ENCODE measurements at regions not wholly inside any gene's neighbourhood (a gene's known extent, or its start where the extent isn't known, plus 50 kb on each side); places are given as distances from the start of the nearest gene placed in this dataset.

GRCh38 chr6:132907231-132907630 lies 92.9 kb downstream of the RPS12 start:
- TF ChIP-seq, protein P1, sequence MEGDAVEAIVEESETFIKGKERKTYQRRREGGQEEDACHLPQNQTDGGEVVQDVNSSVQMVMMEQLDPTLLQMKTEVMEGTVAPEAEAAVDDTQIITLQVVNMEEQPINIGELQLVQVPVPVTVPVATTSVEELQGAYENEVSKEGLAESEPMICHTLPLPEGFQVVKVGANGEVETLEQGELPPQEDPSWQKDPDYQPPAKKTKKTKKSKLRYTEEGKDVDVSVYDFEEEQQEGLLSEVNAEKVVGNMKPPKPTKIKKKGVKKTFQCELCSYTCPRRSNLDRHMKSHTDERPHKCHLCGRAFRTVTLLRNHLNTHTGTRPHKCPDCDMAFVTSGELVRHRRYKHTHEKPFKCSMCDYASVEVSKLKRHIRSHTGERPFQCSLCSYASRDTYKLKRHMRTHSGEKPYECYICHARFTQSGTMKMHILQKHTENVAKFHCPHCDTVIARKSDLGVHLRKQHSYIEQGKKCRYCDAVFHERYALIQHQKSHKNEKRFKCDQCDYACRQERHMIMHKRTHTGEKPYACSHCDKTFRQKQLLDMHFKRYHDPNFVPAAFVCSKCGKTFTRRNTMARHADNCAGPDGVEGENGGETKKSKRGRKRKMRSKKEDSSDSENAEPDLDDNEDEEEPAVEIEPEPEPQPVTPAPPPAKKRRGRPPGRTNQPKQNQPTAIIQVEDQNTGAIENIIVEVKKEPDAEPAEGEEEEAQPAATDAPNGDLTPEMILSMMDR (IDR thresholded peaks at IDR 0.05; ENCODE audit: unreplicated experiment): no peak
- H3K9me3 Mint-ChIP-seq (ENCODE audit: low read depth): peaks cover 3% of the 10 kb centered on the region
- no peaks in the 10 kb centered on the region for H3K36me3 Mint-ChIP-seq (ENCODE audit: insufficient read depth)
- no peak overlapping the region for H3K27ac Mint-ChIP-seq
- peaks cover 5% of the 10 kb centered on the region for H3K4me1 Mint-ChIP-seq (ENCODE audit: low read depth)
- H3K27me3 Mint-ChIP-seq: no peaks in the 10 kb centered on the region
- no peak for DNase-seq (ENCODE audit: low spot score, unreplicated experiment)
- H3K4me3 Mint-ChIP-seq (ENCODE audit: low read depth): no peak overlapping the region

DNA sequence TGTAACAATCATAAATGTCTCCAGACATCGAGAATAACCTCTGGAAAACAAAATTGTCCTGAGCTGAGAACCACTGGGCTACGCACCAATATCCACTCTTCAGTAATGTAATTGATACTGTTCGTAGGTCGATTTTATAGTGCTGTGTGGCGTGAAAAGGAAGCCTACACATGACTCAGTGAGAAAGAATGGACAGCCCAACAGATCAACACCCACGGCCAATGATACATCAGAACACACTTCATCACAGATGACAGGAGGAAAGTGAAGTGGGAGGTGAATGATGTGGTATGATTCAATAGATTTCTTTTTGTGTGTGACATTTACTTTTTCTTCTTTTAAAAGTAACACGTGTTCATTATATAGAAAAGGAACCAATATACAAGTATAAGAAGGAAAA lies 93.5 kb downstream of the RPS12 start:
- Mint-ChIP-seq H3K9me3 (ENCODE audit: low read depth) (peaks cover 3% of the 10 kb centered on the region), H3K4me3 (ENCODE audit: low read depth) (no peak overlapping the region), H3K27ac (no peak overlapping the region), H3K4me1 (ENCODE audit: low read depth) (peaks cover 5% of the 10 kb centered on the region), H3K27me3 (no peaks in the 10 kb centered on the region), H3K36me3 (ENCODE audit: insufficient read depth) (no peaks in the 10 kb centered on the region)
- TF ChIP-seq, protein P1 (IDR thresholded peaks at IDR 0.05; ENCODE audit: unreplicated experiment): no peak
- no peak for DNase-seq (ENCODE audit: low spot score, unreplicated experiment)

DNA sequence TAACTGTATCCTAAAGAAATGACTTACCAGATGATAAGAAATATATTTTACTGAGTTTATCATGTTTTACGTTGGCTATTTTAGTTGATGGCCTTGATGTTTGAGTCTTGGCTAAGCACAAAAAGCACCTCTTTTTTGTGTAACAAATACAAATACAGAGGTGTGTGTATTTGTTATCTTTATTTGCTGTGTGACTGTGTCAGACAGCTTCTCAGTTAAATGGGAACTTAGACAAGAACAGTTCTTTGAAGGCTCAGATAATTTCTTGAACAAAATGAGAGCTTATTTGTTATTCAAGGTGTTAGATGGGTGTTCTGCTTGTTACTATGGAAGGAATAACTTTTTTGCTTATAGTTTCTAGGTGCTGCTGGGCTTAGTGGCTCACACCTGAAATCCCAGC lies 95.4 kb downstream of the RPS12 start:
- no peak overlapping the region for H3K4me3 Mint-ChIP-seq (ENCODE audit: low read depth)
- H3K9me3 Mint-ChIP-seq (ENCODE audit: low read depth): peaks cover 3% of the 10 kb centered on the region
- H3K4me1 Mint-ChIP-seq (ENCODE audit: low read depth): peaks cover 5% of the 10 kb centered on the region
- no peak overlapping the region for H3K27ac Mint-ChIP-seq
- TF ChIP-seq, protein P1 (IDR thresholded peaks at IDR 0.05; ENCODE audit: unreplicated experiment): no peak
- DNase-seq (ENCODE audit: low spot score, unreplicated experiment): no peak
- H3K27me3 Mint-ChIP-seq: no peaks in the 10 kb centered on the region
- no peaks in the 10 kb centered on the region for H3K36me3 Mint-ChIP-seq (ENCODE audit: insufficient read depth)

DNA sequence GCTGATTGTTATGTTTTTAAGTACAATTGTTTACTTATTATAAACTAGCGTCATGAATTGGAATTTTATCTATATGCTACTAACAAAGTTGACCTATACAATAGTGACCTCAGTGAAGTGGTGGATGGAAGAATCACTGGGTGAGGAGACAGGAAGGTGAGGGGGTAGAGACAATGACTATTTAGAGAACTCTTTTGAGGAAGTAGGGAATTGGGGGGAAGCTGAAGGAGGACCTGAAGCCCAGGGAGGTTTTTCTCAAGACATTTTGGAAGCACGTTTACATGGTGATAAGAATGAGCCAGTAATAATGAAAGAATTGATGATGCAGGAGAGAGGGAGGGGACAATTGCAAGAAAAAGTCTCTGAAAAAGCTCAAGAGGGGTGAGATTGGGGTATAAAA lies 96.4 kb downstream of the RPS12 start:
- Mint-ChIP-seq H3K36me3 (ENCODE audit: insufficient read depth) (no peaks in the 10 kb centered on the region), H3K4me3 (ENCODE audit: low read depth) (no peak overlapping the region), H3K27me3 (no peaks in the 10 kb centered on the region), H3K9me3 (ENCODE audit: low read depth) (no peaks in the 10 kb centered on the region), H3K4me1 (ENCODE audit: low read depth) (peaks cover 5% of the 10 kb centered on the region), H3K27ac (no peak overlapping the region)
- no peak for DNase-seq (ENCODE audit: low spot score, unreplicated experiment)
- TF ChIP-seq, protein P1 (IDR thresholded peaks at IDR 0.05; ENCODE audit: unreplicated experiment): no peak

DNA sequence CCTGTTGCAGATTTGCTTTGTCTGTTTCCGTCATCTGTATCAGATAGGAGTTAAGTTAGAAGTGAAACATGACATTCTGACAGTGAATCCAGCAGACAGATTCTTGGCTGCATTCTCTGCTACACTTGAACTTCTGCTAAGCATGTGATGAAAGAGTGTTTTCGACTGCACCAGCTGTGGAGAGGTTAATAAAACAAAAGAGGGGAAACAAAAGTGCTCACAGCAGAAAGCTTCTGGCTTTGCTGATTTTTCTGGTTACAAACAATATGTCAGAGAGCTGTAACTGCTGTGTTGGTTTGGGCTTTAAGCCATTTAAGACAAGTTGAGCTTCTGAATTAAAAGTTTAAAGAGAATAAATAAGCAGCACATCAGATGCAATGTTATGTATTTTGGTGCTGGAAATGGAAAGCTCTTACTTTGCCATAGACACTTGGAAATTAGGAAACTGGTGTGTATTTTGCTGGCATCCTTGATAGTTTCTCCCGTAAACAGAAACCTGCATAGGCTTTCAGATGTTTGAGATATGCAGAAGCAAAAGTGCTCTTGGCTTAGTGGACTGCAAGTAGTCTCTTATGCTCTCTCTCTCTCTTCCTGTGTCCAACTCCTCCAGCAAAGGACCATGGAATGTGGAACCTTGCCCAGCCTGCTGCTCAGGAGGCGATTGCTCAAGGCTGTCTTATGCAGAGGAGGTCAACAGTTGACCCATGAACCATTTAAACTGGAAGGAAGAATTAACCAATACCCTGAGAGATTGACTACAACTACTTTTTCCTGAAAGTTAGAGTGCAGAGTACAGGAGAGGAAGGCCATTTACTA lies 104.9 kb downstream of the RPS12 start:
- no peak overlapping the region for H3K27ac Mint-ChIP-seq
- no peaks in the 10 kb centered on the region for H3K36me3 Mint-ChIP-seq (ENCODE audit: insufficient read depth)
- no peak overlapping the region for H3K4me3 Mint-ChIP-seq (ENCODE audit: low read depth)
- no peaks in the 10 kb centered on the region for H3K27me3 Mint-ChIP-seq
- H3K9me3 Mint-ChIP-seq (ENCODE audit: low read depth): no peaks in the 10 kb centered on the region
- TF ChIP-seq, protein P1 (IDR thresholded peaks at IDR 0.05; ENCODE audit: unreplicated experiment): no peak
- DNase-seq (ENCODE audit: low spot score, unreplicated experiment): no peak
- peaks cover 5% of the 10 kb centered on the region for H3K4me1 Mint-ChIP-seq (ENCODE audit: low read depth)
